ENCODE measurements at regions not wholly inside any gene's neighbourhood (a gene's known extent, or its start where the extent isn't known, plus 50 kb on each side); places are given as distances from the start of the nearest gene placed in this dataset.

DNA sequence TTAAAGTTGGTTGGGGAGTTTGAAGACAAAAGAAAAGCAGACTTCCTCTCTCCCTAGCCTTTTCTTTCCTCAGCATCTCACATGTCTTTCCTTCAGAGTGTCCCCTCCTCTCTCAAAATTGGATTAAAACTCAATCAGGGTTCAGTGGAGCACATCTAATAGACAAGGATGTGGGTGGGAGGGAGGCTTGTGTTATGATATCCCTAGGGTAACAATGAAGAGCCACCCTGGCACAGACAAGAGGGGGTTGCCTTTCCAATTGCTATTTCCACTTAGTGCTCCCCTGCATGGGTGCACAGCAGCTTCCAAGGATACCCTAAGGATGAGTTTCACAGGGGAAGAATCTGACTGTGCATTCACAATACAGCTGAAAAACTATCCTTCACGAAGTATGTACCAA, 585.2 kb upstream of the C9orf72 start:
- no peaks in the 10 kb centered on the region for H3K9me3 ChIP-seq
- intact Hi-C loops (cut with DNase I), result no loop called here
- H3K4me1 ChIP-seq, result no peaks in the 10 kb centered on the region
- DNase-seq (no peak), ATAC-seq (no peak)
- no peaks in the 10 kb centered on the region for H3K27me3 ChIP-seq
- no peak for TF ChIP-seq POLR2A (IDR thresholded peaks at IDR 0.05)
- no peaks in the 10 kb centered on the region for H3K36me3 ChIP-seq
- WGBS, 4 donors, result 81 to 97% (median 84%) methylated on average over 1 of the region's 1 CpG
- no peak overlapping the region for H3K4me3 ChIP-seq
- H3K27ac ChIP-seq, result no peak overlapping the region

- no peaks in the 10 kb centered on the region for H3K4me1 ChIP-seq
- H3K36me3 ChIP-seq, result no peaks in the 10 kb centered on the region
- intact Hi-C loops (cut with DNase I), result no loop called here
- TF ChIP-seq, protein P1, sequence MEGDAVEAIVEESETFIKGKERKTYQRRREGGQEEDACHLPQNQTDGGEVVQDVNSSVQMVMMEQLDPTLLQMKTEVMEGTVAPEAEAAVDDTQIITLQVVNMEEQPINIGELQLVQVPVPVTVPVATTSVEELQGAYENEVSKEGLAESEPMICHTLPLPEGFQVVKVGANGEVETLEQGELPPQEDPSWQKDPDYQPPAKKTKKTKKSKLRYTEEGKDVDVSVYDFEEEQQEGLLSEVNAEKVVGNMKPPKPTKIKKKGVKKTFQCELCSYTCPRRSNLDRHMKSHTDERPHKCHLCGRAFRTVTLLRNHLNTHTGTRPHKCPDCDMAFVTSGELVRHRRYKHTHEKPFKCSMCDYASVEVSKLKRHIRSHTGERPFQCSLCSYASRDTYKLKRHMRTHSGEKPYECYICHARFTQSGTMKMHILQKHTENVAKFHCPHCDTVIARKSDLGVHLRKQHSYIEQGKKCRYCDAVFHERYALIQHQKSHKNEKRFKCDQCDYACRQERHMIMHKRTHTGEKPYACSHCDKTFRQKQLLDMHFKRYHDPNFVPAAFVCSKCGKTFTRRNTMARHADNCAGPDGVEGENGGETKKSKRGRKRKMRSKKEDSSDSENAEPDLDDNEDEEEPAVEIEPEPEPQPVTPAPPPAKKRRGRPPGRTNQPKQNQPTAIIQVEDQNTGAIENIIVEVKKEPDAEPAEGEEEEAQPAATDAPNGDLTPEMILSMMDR (IDR thresholded peaks at IDR 0.05), result no peak
- no peak for TF ChIP-seq POLR2A (IDR thresholded peaks at IDR 0.05)
- ATAC-seq (no peak), DNase-seq (no peak)
- H3K9me3 ChIP-seq, result no peaks in the 10 kb centered on the region
- WGBS, 4 donors, result 71 to 80% (median 77%) methylated on average over 3 of the region's 3 CpGs
- no peak overlapping the region for H3K4me3 ChIP-seq
- H3K27ac ChIP-seq, result no peak overlapping the region
- H3K27me3 ChIP-seq, result no peaks in the 10 kb centered on the region
These were observed 590.3 kb upstream of the C9orf72 start for GRCh38 chr9:28163619-28164018.

DNA sequence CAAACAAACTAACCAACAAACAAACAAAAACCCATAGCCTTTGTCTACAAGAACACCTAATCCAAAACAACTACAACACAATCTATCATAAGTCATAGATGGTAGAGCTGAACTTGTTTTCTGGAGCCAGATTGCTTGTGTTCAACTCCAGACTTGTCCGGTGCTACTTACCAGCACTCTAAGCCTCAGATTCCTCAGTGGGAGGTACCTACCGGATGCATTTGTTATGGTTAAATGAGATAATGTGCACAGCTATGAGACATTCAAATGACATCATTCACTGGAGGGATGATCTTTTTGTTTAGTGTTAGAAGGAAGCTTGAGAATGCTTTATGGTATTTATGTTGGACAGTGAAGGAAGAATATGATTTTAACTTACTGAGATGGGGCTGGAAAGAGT, 592.9 kb upstream of the C9orf72 start:
- Histone ChIP-seq H3K27me3 (no peaks in the 10 kb centered on the region), H3K27ac (no peak overlapping the region), H3K4me1 (no peaks in the 10 kb centered on the region), H3K36me3 (no peaks in the 10 kb centered on the region), H3K9me3 (no peaks in the 10 kb centered on the region), H3K4me3 (no peak overlapping the region)
- DNase-seq (no peak), ATAC-seq (no peak)
- TF ChIP-seq, protein P1 (IDR thresholded peaks at IDR 0.05), result no peak
- no peak for TF ChIP-seq POLR2A (IDR thresholded peaks at IDR 0.05)
- intact Hi-C loops (cut with DNase I), result no loop called here
- 70 to 85% (median 77%) methylated on average over 2 of the region's 2 CpGs for WGBS, 4 donors

GRCh38 chr9:28177142-28177541, 603.9 kb upstream of the C9orf72 start:
- intact Hi-C loops (cut with DNase I), result loop anchor here in 1 of 10 donors (10.0 kb wide), 1 partner anchor 58 kb away; no protein-coding TSS in a partner anchor
- peaks cover 0 to 5% (median 0%) of the 10 kb centered on the region in 9 donors for H3K27me3 ChIP-seq
- TF ChIP-seq POLR2A (IDR thresholded peaks at IDR 0.05), result no peak
- TF ChIP-seq, protein P1 (IDR thresholded peaks at IDR 0.05), result no peak
- no peaks in the 10 kb centered on the region for H3K4me1 ChIP-seq
- no peaks in the 10 kb centered on the region for H3K36me3 ChIP-seq
- 80 to 86% (median 82%) methylated on average over 2 of the region's 2 CpGs for WGBS, 4 donors
- no peak overlapping the region for H3K27ac ChIP-seq
- DNase-seq (no peak), ATAC-seq (no peak)
- no peak overlapping the region for H3K4me3 ChIP-seq
- peaks cover 0 to 9% (median 0%) of the 10 kb centered on the region in 12 donors for H3K9me3 ChIP-seq

GRCh38 chr9:28177925-28178324, 604.6 kb upstream of the C9orf72 start:
- no peak overlapping the region for H3K27ac ChIP-seq
- no peaks in the 10 kb centered on the region for H3K4me1 ChIP-seq
- H3K9me3 ChIP-seq, result peaks cover 0 to 13% (median 0%) of the 10 kb centered on the region in 12 donors
- DNase-seq (no peak), ATAC-seq (no peak)
- no peak overlapping the region for H3K4me3 ChIP-seq
- TF ChIP-seq, protein P1 (IDR thresholded peaks at IDR 0.05), result no peak
- TF ChIP-seq POLR2A (IDR thresholded peaks at IDR 0.05), result no peak
- intact Hi-C loops (cut with DNase I), result loop anchor here in 1 of 10 donors (10.0 kb wide), 1 partner anchor 57 kb away; no protein-coding TSS in a partner anchor
- WGBS, 4 donors, result 74 to 84% (median 79%) methylated on average over 4 of the region's 4 CpGs
- H3K36me3 ChIP-seq, result no peaks in the 10 kb centered on the region
- H3K27me3 ChIP-seq, result peaks cover 0 to 5% (median 0%) of the 10 kb centered on the region in 9 donors
